ENCODE measurements at regions not wholly inside any gene's neighbourhood (a gene's known extent, or its start where the extent isn't known, plus 50 kb on each side); places are given as distances from the start of the nearest gene placed in this dataset.
"Not testable (repeated sequence)": the region's sequence is repeated elsewhere in the genome, so short reads cannot be mapped to it uniquely, and the experiment has no call there.

DNA sequence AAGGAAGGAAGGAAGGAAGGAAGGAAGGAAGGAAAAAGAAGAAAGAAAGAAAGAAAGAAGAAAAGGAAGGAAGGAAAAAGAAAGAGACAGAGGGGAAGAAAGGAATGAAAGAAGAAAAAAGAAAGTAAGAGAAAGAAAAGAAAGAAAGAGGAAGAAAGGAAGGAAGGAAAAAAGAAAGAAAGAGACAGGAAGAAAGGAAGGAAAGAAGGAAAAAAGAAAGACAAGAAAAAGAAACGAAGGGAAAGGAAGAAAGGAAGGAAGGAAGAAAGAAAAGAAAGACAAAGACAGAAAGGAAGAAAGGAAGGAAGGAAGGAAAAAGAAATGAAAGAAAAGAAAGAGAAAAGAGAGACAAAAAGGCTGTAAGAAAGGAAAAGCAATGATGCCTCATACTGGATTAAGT is 101.1 kb upstream of the PPP2R3B start:
- Histone ChIP-seq H2AFZ (ENCODE audit: low read depth, low read length) (no peak overlapping the region), H3K4me2 (ENCODE audit: low read length) (no peak overlapping the region), H3K4me3 (ENCODE audit: insufficient read depth, low read depth, low read length) (no peak overlapping the region), H3K27me3 (ENCODE audit: insufficient read depth, low read length) (no peaks in the 10 kb centered on the region), H3K9ac (ENCODE audit: low read length) (no peak overlapping the region), H3K4me1 (ENCODE audit: insufficient read depth, low read length) (no peaks in the 10 kb centered on the region), H4K20me1 (ENCODE audit: insufficient read depth, low read length) (no peaks in the 10 kb centered on the region), H3K9me3 (ENCODE audit: insufficient read depth, low read depth, low read length) (no peaks in the 10 kb centered on the region), H3K27ac (ENCODE audit: low read depth, low read length) (no peak overlapping the region), H3K36me3 (ENCODE audit: insufficient read depth, low read length) (no peaks in the 10 kb centered on the region), H3K79me2 (ENCODE audit: insufficient read depth, low read length) (no peaks in the 10 kb centered on the region)
- H3K27me3 Mint-ChIP-seq (ENCODE audit: low read depth, unreplicated experiment) = no peaks in the 10 kb centered on the region
- no peak for DNase-seq (ENCODE audit: low read depth)
- H3K27ac Mint-ChIP-seq (ENCODE audit: unreplicated experiment) = no peak overlapping the region
- TF ChIP-seq EZH2 (IDR thresholded peaks at IDR 0.05; ENCODE audit: insufficient read depth, low read length) = no peak
- no peak for FAIRE-seq
- H3K4me3 Mint-ChIP-seq (ENCODE audit: unreplicated experiment) = no peak overlapping the region
- peaks cover 5% of the 10 kb centered on the region for H3K9me3 Mint-ChIP-seq (ENCODE audit: unreplicated experiment)
- H3K4me1 Mint-ChIP-seq (ENCODE audit: low read depth, unreplicated experiment) = no peaks in the 10 kb centered on the region
- no peaks in the 10 kb centered on the region for H3K36me3 Mint-ChIP-seq (ENCODE audit: low read depth, unreplicated experiment)

DNA sequence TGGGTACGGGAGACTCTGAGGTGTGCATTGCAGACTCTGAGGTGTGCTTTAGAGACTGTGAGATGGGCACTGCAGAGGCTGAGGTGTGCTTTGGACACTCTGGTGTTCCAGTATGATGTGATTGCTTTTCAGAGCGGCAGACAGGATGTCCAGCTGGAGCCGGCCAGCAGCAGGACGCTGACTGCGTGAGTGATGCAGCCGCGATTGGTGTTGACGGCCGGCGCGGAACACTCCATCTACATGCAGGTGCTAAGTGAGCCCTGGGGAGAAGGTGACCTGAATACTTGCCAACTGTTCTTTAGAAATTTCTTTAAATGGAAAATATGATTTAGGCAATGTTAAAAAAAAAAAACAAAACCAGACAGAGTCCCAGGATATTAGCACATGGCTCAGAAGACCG is 103.1 kb upstream of the PPP2R3B start:
- H3K9me3 ChIP-seq (ENCODE audit: insufficient read depth, low read depth, low read length) = peaks cover 4% of the 10 kb centered on the region
- no peak overlapping the region for H2AFZ ChIP-seq (ENCODE audit: low read depth, low read length)
- Mint-ChIP-seq H3K9me3 (ENCODE audit: unreplicated experiment) (peaks cover 7% of the 10 kb centered on the region), H3K27ac (ENCODE audit: unreplicated experiment) (no peak overlapping the region), H3K4me3 (ENCODE audit: unreplicated experiment) (no peak overlapping the region), H3K36me3 (ENCODE audit: low read depth, unreplicated experiment) (no peaks in the 10 kb centered on the region), H3K27me3 (ENCODE audit: low read depth, unreplicated experiment) (no peaks in the 10 kb centered on the region), H3K4me1 (ENCODE audit: low read depth, unreplicated experiment) (no peaks in the 10 kb centered on the region)
- H3K79me2 ChIP-seq (ENCODE audit: insufficient read depth, low read length) = no peaks in the 10 kb centered on the region
- no peak for FAIRE-seq
- H3K9ac ChIP-seq (ENCODE audit: low read length) = no peak overlapping the region
- no peak for DNase-seq (ENCODE audit: low read depth)
- no peak overlapping the region for H3K4me2 ChIP-seq (ENCODE audit: low read length)
- no peaks in the 10 kb centered on the region for H3K27me3 ChIP-seq (ENCODE audit: insufficient read depth, low read length)
- no peak overlapping the region for H3K27ac ChIP-seq (ENCODE audit: low read depth, low read length)
- TF ChIP-seq EZH2 (IDR thresholded peaks at IDR 0.05; ENCODE audit: insufficient read depth, low read length) = no peak
- no peaks in the 10 kb centered on the region for H4K20me1 ChIP-seq (ENCODE audit: insufficient read depth, low read length)
- no peaks in the 10 kb centered on the region for H3K36me3 ChIP-seq (ENCODE audit: insufficient read depth, low read length)
- H3K4me1 ChIP-seq (ENCODE audit: insufficient read depth, low read length) = no peaks in the 10 kb centered on the region
- H3K4me3 ChIP-seq (ENCODE audit: insufficient read depth, low read depth, low read length) = no peak overlapping the region

DNA sequence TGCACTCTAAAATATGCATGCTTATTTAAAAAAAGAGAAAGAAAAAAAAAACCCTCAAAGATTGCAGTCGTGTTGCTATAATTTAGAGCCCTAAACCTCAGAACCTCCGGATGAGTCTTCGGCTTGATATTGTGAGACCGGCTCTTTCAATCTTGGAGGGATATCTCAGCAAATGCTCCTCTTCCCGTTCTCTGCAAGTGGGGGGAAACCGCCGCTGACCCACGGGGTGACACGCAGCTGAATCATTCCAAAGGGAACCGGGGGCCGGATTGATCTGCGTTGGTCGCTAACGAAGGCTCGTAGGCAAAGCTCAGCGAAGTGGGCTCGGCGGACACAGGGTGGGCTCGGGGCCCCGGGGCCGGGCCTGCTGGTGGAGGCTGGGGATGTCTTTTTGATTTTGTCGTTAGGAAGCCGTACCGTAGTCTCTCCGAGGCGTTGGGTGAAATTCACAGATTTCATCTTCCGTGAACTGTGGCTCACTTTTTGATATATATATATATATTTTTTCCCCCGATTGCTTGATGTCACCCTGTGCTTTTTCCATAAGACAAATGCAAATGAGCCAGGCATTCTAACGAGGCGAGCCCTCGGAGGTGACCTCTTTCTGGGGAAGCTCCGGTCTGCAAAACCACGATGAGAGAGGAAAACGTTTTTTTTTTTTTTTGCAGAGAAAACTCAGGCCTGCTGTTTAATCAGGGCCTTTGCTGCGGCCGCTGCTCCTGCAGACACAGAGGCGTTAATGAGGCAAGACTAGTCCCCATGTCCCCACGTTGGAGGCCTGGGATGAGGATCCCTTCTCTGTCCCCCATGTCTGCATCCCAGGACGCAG is 110.7 kb upstream of the PPP2R3B start:
- no peaks in the 10 kb centered on the region for H3K4me1 ChIP-seq (ENCODE audit: insufficient read depth, low read length)
- no peak overlapping the region for H3K4me2 ChIP-seq (ENCODE audit: low read length)
- no peak overlapping the region for H3K27ac ChIP-seq (ENCODE audit: low read depth, low read length)
- H3K9ac ChIP-seq (ENCODE audit: low read length) = no peak overlapping the region
- peaks cover 3% of the 10 kb centered on the region for H3K27me3 ChIP-seq (ENCODE audit: insufficient read depth, low read length)
- FAIRE-seq = no peak
- H3K4me1 Mint-ChIP-seq (ENCODE audit: low read depth, unreplicated experiment) = no peaks in the 10 kb centered on the region
- no peak overlapping the region for H3K27ac Mint-ChIP-seq (ENCODE audit: unreplicated experiment)
- peaks cover 7% of the 10 kb centered on the region for H3K9me3 ChIP-seq (ENCODE audit: insufficient read depth, low read depth, low read length)
- H3K4me3 Mint-ChIP-seq (ENCODE audit: unreplicated experiment) = no peak overlapping the region
- no peaks in the 10 kb centered on the region for H3K27me3 Mint-ChIP-seq (ENCODE audit: low read depth, unreplicated experiment)
- no peak overlapping the region for H3K4me3 ChIP-seq (ENCODE audit: insufficient read depth, low read depth, low read length)
- H3K36me3 ChIP-seq (ENCODE audit: insufficient read depth, low read length) = no peaks in the 10 kb centered on the region
- H2AFZ ChIP-seq (ENCODE audit: low read depth, low read length) = no peak overlapping the region
- H3K9me3 Mint-ChIP-seq (ENCODE audit: unreplicated experiment) = peaks cover 10% of the 10 kb centered on the region
- no peak for DNase-seq (ENCODE audit: low read depth)
- no peaks in the 10 kb centered on the region for H3K36me3 Mint-ChIP-seq (ENCODE audit: low read depth, unreplicated experiment)
- no peaks in the 10 kb centered on the region for H4K20me1 ChIP-seq (ENCODE audit: insufficient read depth, low read length)
- H3K79me2 ChIP-seq (ENCODE audit: insufficient read depth, low read length) = no peaks in the 10 kb centered on the region
- TF ChIP-seq, protein P1, sequence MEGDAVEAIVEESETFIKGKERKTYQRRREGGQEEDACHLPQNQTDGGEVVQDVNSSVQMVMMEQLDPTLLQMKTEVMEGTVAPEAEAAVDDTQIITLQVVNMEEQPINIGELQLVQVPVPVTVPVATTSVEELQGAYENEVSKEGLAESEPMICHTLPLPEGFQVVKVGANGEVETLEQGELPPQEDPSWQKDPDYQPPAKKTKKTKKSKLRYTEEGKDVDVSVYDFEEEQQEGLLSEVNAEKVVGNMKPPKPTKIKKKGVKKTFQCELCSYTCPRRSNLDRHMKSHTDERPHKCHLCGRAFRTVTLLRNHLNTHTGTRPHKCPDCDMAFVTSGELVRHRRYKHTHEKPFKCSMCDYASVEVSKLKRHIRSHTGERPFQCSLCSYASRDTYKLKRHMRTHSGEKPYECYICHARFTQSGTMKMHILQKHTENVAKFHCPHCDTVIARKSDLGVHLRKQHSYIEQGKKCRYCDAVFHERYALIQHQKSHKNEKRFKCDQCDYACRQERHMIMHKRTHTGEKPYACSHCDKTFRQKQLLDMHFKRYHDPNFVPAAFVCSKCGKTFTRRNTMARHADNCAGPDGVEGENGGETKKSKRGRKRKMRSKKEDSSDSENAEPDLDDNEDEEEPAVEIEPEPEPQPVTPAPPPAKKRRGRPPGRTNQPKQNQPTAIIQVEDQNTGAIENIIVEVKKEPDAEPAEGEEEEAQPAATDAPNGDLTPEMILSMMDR (IDR thresholded peaks at IDR 0.05; ENCODE audit: insufficient read depth, low read depth, low read length) = no peak
- TF ChIP-seq EZH2 (IDR thresholded peaks at IDR 0.05; ENCODE audit: insufficient read depth, low read length) = no peak

DNA sequence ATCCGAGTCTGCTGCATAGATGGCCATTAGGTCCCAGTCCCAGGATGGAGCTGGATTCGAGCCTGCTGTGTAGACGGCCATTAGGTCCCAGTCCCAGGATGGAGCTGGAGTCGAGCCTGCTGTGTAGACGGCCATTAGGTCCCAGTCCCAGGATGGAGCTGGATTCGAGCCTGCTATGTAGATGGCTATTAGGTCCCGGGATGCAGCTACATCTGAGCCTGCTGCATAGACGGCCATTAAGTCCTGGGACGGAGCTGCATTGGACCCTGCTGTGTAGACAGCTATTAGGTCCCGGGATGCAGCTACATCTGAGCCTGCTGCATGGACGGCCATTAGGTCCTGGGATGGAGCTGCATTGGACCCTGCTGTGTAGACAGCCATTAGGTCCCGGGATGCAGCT is 112.2 kb upstream of the PPP2R3B start:
- H3K27me3 ChIP-seq (ENCODE audit: insufficient read depth, low read length); FAIRE-seq; H3K27me3 Mint-ChIP-seq (ENCODE audit: low read depth, unreplicated experiment); H2AFZ ChIP-seq (ENCODE audit: low read depth, low read length); H3K27ac ChIP-seq (ENCODE audit: low read depth, low read length); H3K27ac Mint-ChIP-seq (ENCODE audit: unreplicated experiment); H3K4me1 ChIP-seq (ENCODE audit: insufficient read depth, low read length); H3K4me1 Mint-ChIP-seq (ENCODE audit: low read depth, unreplicated experiment); H3K36me3 ChIP-seq (ENCODE audit: insufficient read depth, low read length); H4K20me1 ChIP-seq (ENCODE audit: insufficient read depth, low read length); H3K4me2 ChIP-seq (ENCODE audit: low read length); H3K79me2 ChIP-seq (ENCODE audit: insufficient read depth, low read length); H3K36me3 Mint-ChIP-seq (ENCODE audit: low read depth, unreplicated experiment); H3K9me3 ChIP-seq (ENCODE audit: insufficient read depth, low read depth, low read length); H3K9ac ChIP-seq (ENCODE audit: low read length); DNase-seq (ENCODE audit: low read depth); H3K4me3 ChIP-seq (ENCODE audit: insufficient read depth, low read depth, low read length); H3K4me3 Mint-ChIP-seq (ENCODE audit: unreplicated experiment): not testable (repeated sequence)
- peaks cover 12% of the 10 kb centered on the region for H3K9me3 Mint-ChIP-seq (ENCODE audit: unreplicated experiment)

Measured in astrocyte (in vitro differentiated cells and primary cell).